ENCODE measurements at regions not wholly inside any gene's neighbourhood (a gene's known extent, or its start where the extent isn't known, plus 50 kb on each side); places are given as distances from the start of the nearest gene placed in this dataset.
"Not testable (repeated sequence)": the region's sequence is repeated elsewhere in the genome, so short reads cannot be mapped to it uniquely, and the experiment has no call there.

- no peak for DNase-seq (ENCODE audit: low read depth)
Observed at GRCh38 chr7:142698429-142698828, 50.8 kb upstream of the PRSS1 start.

GRCh38 chr7:142697270-142697669 is 52.0 kb upstream of the PRSS1 start:
- DNase-seq (ENCODE audit: low read depth) = no peak

GRCh38 chr7:142696456-142697179 is 52.7 kb upstream of the PRSS1 start:
- no peak for DNase-seq (ENCODE audit: low read depth)

GRCh38 chr7:142693911-142694310 is 55.4 kb upstream of the PRSS1 start:
- no peak for DNase-seq (ENCODE audit: low read depth)

- DNase-seq (ENCODE audit: low read depth) = no peak
Observed at GRCh38 chr7:142690554-142691182, 58.6 kb upstream of the PRSS1 start.

GRCh38 chr7:142689439-142690120 is 59.7 kb upstream of the PRSS1 start:
- no peak for DNase-seq (ENCODE audit: low read depth)

- DNase-seq (ENCODE audit: low read depth) = no peak
Observed at GRCh38 chr7:142685877-142686508, 63.3 kb upstream of the PRSS1 start.

- DNase-seq (ENCODE audit: low read depth) = no peak
Observed at GRCh38 chr7:142681314-142682092, 67.8 kb upstream of the PRSS1 start.

GRCh38 chr7:142671506-142671905 is 77.8 kb upstream of the PRSS1 start:
- no peak for DNase-seq (ENCODE audit: low read depth)

- DNase-seq (ENCODE audit: low read depth) = no peak
Observed at GRCh38 chr7:142670511-142670910, 78.8 kb upstream of the PRSS1 start.

- peak; percentile 0 for DNase-seq (ENCODE audit: low read depth)
Observed at GRCh38 chr7:142669074-142669654, 80.1 kb upstream of the PRSS1 start.

- DNase-seq (ENCODE audit: low read depth) = no peak
Observed at GRCh38 chr7:142668495-142668894, 80.8 kb upstream of the PRSS1 start.

GRCh38 chr7:142657376-142657775 is 91.9 kb upstream of the PRSS1 start:
- no peak for DNase-seq (ENCODE audit: low read depth)

GRCh38 chr7:142654398-142654797 is 94.9 kb upstream of the PRSS1 start:
- no peak for DNase-seq (ENCODE audit: low read depth)

- no peak for DNase-seq (ENCODE audit: low read depth)
Observed at GRCh38 chr7:142647749-142648148, 101.5 kb upstream of the PRSS1 start.

GRCh38 chr7:142646386-142647140 is 102.7 kb upstream of the PRSS1 start:
- DNase-seq (ENCODE audit: low read depth) = no peak

GRCh38 chr7:142645777-142646176 is 103.5 kb upstream of the PRSS1 start:
- no peak for DNase-seq (ENCODE audit: low read depth)

- DNase-seq (ENCODE audit: low read depth) = no peak
Observed at GRCh38 chr7:142642316-142642715, 107.0 kb upstream of the PRSS1 start.

GRCh38 chr7:142641252-142641651 is 108.0 kb upstream of the PRSS1 start:
- DNase-seq (ENCODE audit: low read depth) = not testable (repeated sequence)

GRCh38 chr7:142638581-142638980 is 110.7 kb upstream of the PRSS1 start:
- DNase-seq (ENCODE audit: low read depth) = no peak

GRCh38 chr7:142637240-142637639 is 112.0 kb upstream of the PRSS1 start:
- no peak for DNase-seq (ENCODE audit: low read depth)
